ENCODE measurements at regions not wholly inside any gene's neighbourhood (a gene's known extent, or its start where the extent isn't known, plus 50 kb on each side); places are given as distances from the start of the nearest gene placed in this dataset.
"Not testable (repeated sequence)": the region's sequence is repeated elsewhere in the genome, so short reads cannot be mapped to it uniquely, and the experiment has no call there.

- H3K4me1 ChIP-seq, result no peaks in the 10 kb centered on the region
- no peaks in the 10 kb centered on the region for H3K27me3 ChIP-seq
- 69 to 73% methylated on average over 3 of the region's 3 CpGs for WGBS, 2 donors (ENCODE audit: low coverage in 1 of 2)
- in situ Hi-C loops (cut with MboI; ENCODE audit: low pct_ligation_motif_present in 1 of 4, low pct_unique_long_range_greater_than_20kb in 1 of 4, low sequenced_read_pairs in 3 of 4), result no loop called here
- no peaks in the 10 kb centered on the region for H3K9me3 ChIP-seq
- no peaks in the 10 kb centered on the region for H3K36me3 ChIP-seq
- no peak for TF ChIP-seq POLR2A (IDR thresholded peaks at IDR 0.05)
- no peak for TF ChIP-seq CTCF (IDR thresholded peaks at IDR 0.05)
- no peak for TF ChIP-seq EP300 (IDR thresholded peaks at IDR 0.05; ENCODE audit: low read depth)
- no peak for TF ChIP-seq POLR2AphosphoS5 (IDR thresholded peaks at IDR 0.05)
- no peak overlapping the region for H3K27ac ChIP-seq
- intact Hi-C loops (cut with DNase I; ENCODE audit: low total_unique reads), result no loop called here
- no peak for DNase-seq
- H3K4me3 ChIP-seq, result no peak overlapping the region
Measured at GRCh38 chr9:80492221-80492620, 920.5 kb downstream of the TLE4 start.

- Histone ChIP-seq H3K36me3 (no peaks in the 10 kb centered on the region), H3K27ac (no peak overlapping the region), H3K9me3 (no peaks in the 10 kb centered on the region), H3K27me3 (no peaks in the 10 kb centered on the region), H3K4me3 (no peak overlapping the region), H3K4me1 (no peaks in the 10 kb centered on the region)
- WGBS, 2 donors (ENCODE audit: low coverage in 1 of 2), result 81 to 91% methylated on average over 4 of the region's 4 CpGs
- intact Hi-C loops (cut with DNase I; ENCODE audit: low total_unique reads) (no loop called here), in situ Hi-C loops (cut with MboI; ENCODE audit: low pct_ligation_motif_present in 1 of 4, low pct_unique_long_range_greater_than_20kb in 1 of 4, low sequenced_read_pairs in 3 of 4) (no loop called here)
- TF ChIP-seq POLR2AphosphoS5 (IDR thresholded peaks at IDR 0.05) (no peak), EP300 (IDR thresholded peaks at IDR 0.05; ENCODE audit: low read depth) (no peak), POLR2A (IDR thresholded peaks at IDR 0.05) (no peak), CTCF (IDR thresholded peaks at IDR 0.05) (no peak)
- DNase-seq, result no peak
Measured at GRCh38 chr9:80491086-80491696, 919.4 kb downstream of the TLE4 start.

GRCh38 chr9:80489329-80489728, 917.6 kb downstream of the TLE4 start:
- in situ Hi-C loops (cut with MboI; ENCODE audit: low pct_ligation_motif_present in 1 of 4, low pct_unique_long_range_greater_than_20kb in 1 of 4, low sequenced_read_pairs in 3 of 4) (no loop called here), intact Hi-C loops (cut with DNase I; ENCODE audit: low total_unique reads) (no loop called here)
- no peak for TF ChIP-seq EP300 (IDR thresholded peaks at IDR 0.05; ENCODE audit: low read depth)
- TF ChIP-seq CTCF (IDR thresholded peaks at IDR 0.05), result no peak
- TF ChIP-seq POLR2A (IDR thresholded peaks at IDR 0.05), result no peak
- TF ChIP-seq POLR2AphosphoS5 (IDR thresholded peaks at IDR 0.05), result no peak
- Histone ChIP-seq H3K27me3 (no peaks in the 10 kb centered on the region), H3K4me1 (no peaks in the 10 kb centered on the region), H3K27ac (no peak overlapping the region), H3K4me3 (no peak overlapping the region), H3K9me3 (no peaks in the 10 kb centered on the region), H3K36me3 (no peaks in the 10 kb centered on the region)
- WGBS, 2 donors (ENCODE audit: low coverage in 1 of 2), result 77 to 87% methylated on average over 4 of the region's 4 CpGs
- DNase-seq, result no peak

GRCh38 chr9:80485420-80486250, 913.9 kb downstream of the TLE4 start:
- in situ Hi-C loops (cut with MboI; ENCODE audit: low pct_ligation_motif_present in 1 of 4, low pct_unique_long_range_greater_than_20kb in 1 of 4, low sequenced_read_pairs in 3 of 4), result no loop called here
- no peak overlapping the region for H3K4me3 ChIP-seq
- 83 to 84% methylated on average over 3 of the region's 3 CpGs for WGBS, 2 donors (ENCODE audit: low coverage in 1 of 2)
- no peak for DNase-seq
- H3K4me1 ChIP-seq, result no peaks in the 10 kb centered on the region
- H3K27me3 ChIP-seq, result no peaks in the 10 kb centered on the region
- H3K36me3 ChIP-seq, result no peaks in the 10 kb centered on the region
- no peak for TF ChIP-seq EP300 (IDR thresholded peaks at IDR 0.05; ENCODE audit: low read depth)
- no peak for TF ChIP-seq CTCF (IDR thresholded peaks at IDR 0.05)
- no peak for TF ChIP-seq POLR2AphosphoS5 (IDR thresholded peaks at IDR 0.05)
- no peak for TF ChIP-seq POLR2A (IDR thresholded peaks at IDR 0.05)
- intact Hi-C loops (cut with DNase I; ENCODE audit: low total_unique reads), result no loop called here
- H3K27ac ChIP-seq, result no peak overlapping the region
- H3K9me3 ChIP-seq, result peaks cover 0 to 9% of the 10 kb centered on the region in 2 donors

- intact Hi-C loops (cut with DNase I; ENCODE audit: low total_unique reads); H3K36me3 ChIP-seq; in situ Hi-C loops (cut with MboI; ENCODE audit: low pct_ligation_motif_present in 1 of 4, low pct_unique_long_range_greater_than_20kb in 1 of 4, low sequenced_read_pairs in 3 of 4); H3K27me3 ChIP-seq; H3K4me3 ChIP-seq; H3K9me3 ChIP-seq; H3K4me1 ChIP-seq; H3K27ac ChIP-seq; DNase-seq: not testable (repeated sequence)
- 6% methylated on average over 1 of the region's 1 CpG; no CpG with 5 or more reads in 1 of the 2 donors for WGBS, 2 donors (ENCODE audit: low coverage in 1 of 2)
Measured at GRCh38 chr9:80482251-80482650, 910.5 kb downstream of the TLE4 start.

Data from transverse colon (tissue), 4 donors.